Body of pancreas (tissue), 4 donors: ENCODE measurements at regions not wholly inside any gene's neighbourhood (a gene's known extent, or its start where the extent isn't known, plus 50 kb on each side); places are given as distances from the start of the nearest gene placed in this dataset.

Source experiments
- ATAC-seq: fragments of 150-250 bp; one replicate; pipeline ENCODE4 v1.9.1; 2016
- DNase-seq, 4 donors: peaks; one replicate each; pipeline ENCODE4 v3.0.0-alpha.2; 2019
- H3K27ac ChIP-seq, 4 donors: fragments of 200-600 bp; sonication (generic); 1 replicate in 3 of 4; 2 replicates in 1 of 4; pipeline versions ENCODE4 v1.5.1 to v1.6.1; 2016 to 2019; ENCODE audit warnings: mild to moderate bottlenecking in 1 of 4, mixed read lengths in 1 of 4, moderate library complexity in 1 of 4
- H3K27me3 ChIP-seq, 2 donors: fragments of 200-600 bp; sonication (generic); one replicate each; pipeline ENCODE4 v1.6.0; 2016; ENCODE audit warnings: mild to moderate bottlenecking in 1 of 2
- H3K36me3 ChIP-seq, 2 donors: fragments of 200-600 bp; sonication (generic); replicated peaks in 1 of 2; 2 replicates each; pipeline ENCODE4 v1.5.1; 2016; ENCODE audit warnings: low read depth in 2 of 2; ENCODE audit not compliant: insufficient read depth in 1 of 2
- H3K4me1 ChIP-seq: fragments of 200-600 bp; sonication (generic); one replicate; pipeline ENCODE4 v1.6.0; 2016
- H3K4me3 ChIP-seq, 2 donors: fragments of 200-600 bp; sonication (generic); 1 replicate in 1 of 2; 2 replicates in 1 of 2; pipeline ENCODE4 v1.5.1; 2016 to 2019
- H3K9me3 ChIP-seq, 3 donors: fragments of 200-600 bp; sonication (generic); 1 replicate in 2 of 3; 2 replicates in 1 of 3; pipeline ENCODE4 v1.5.1; 2016
- POLR2A ChIP-seq, 3 donors: fragments of 450-650 bp; IDR thresholded peaks; one replicate each; pipeline ENCODE4 v1.6.1; 2016; ENCODE audit warnings: antibody characterized with exemption in 3 of 3, mild to moderate bottlenecking in 2 of 3
- WGBS, 2 donors: methylation state at CpG; one replicate each; pipeline ENCODE4 v1.1.5; 2017; 5-methylcytosine and 5-hydroxymethylcytosine counted together
- intact Hi-C: fragments of 100-400 bp; cut with DNase I; formaldehyde crosslinking; loops from one replicate; pipeline ENCODE4 v1.15.1; 2023
- TF ChIP-seq, protein P1 (sequence below), 7 experiments: fragments of 450-650 bp in 4 of 7; fragments of 200-600 bp in 3 of 7; sonication (generic) in 3 of 7; IDR thresholded peaks; one replicate each; pipeline ENCODE4 v1.5.1; 2016 to 2019; ENCODE audit warnings: antibody characterized with exemption in 7 of 7

DNA sequence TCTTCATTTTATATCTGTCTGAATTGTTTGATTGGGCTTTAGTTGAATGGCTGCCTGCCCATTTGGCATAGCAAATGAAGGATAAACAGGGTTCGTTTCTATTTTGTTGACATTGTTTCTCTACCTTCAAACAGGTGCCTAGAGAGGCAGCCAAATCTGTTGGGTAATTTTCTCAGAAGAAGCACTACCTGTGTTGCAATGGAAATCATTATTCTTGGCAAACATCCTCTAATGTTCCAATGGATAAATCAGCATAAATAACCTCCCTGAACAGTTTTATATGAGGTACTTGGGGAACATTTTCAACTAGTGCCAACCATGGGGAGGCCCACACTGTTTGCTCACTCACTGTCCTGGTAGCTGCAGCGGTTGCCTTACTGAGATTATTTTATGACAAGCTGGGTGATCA is 64.4 kb upstream of the PLPP4 start:
- no peaks in the 10 kb centered on the region for H3K36me3 ChIP-seq
- H3K4me3 ChIP-seq = no peak overlapping the region
- H3K27me3 ChIP-seq = no peaks in the 10 kb centered on the region
- H3K9me3 ChIP-seq = no peaks in the 10 kb centered on the region
- no peak overlapping the region for H3K27ac ChIP-seq
- WGBS, 2 donors = 22 to 38% methylated on average over 2 of the region's 2 CpGs
- intact Hi-C loops = no loop called here
- TF ChIP-seq POLR2A (IDR thresholded peaks at IDR 0.05) = no peak
- TF ChIP-seq, protein P1, sequence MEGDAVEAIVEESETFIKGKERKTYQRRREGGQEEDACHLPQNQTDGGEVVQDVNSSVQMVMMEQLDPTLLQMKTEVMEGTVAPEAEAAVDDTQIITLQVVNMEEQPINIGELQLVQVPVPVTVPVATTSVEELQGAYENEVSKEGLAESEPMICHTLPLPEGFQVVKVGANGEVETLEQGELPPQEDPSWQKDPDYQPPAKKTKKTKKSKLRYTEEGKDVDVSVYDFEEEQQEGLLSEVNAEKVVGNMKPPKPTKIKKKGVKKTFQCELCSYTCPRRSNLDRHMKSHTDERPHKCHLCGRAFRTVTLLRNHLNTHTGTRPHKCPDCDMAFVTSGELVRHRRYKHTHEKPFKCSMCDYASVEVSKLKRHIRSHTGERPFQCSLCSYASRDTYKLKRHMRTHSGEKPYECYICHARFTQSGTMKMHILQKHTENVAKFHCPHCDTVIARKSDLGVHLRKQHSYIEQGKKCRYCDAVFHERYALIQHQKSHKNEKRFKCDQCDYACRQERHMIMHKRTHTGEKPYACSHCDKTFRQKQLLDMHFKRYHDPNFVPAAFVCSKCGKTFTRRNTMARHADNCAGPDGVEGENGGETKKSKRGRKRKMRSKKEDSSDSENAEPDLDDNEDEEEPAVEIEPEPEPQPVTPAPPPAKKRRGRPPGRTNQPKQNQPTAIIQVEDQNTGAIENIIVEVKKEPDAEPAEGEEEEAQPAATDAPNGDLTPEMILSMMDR (IDR thresholded peaks at IDR 0.05) = no peak
- ATAC-seq (no peak), DNase-seq (peak in 1 of 4 donors; percentile 3)
- H3K4me1 ChIP-seq = no peaks in the 10 kb centered on the region

DNA sequence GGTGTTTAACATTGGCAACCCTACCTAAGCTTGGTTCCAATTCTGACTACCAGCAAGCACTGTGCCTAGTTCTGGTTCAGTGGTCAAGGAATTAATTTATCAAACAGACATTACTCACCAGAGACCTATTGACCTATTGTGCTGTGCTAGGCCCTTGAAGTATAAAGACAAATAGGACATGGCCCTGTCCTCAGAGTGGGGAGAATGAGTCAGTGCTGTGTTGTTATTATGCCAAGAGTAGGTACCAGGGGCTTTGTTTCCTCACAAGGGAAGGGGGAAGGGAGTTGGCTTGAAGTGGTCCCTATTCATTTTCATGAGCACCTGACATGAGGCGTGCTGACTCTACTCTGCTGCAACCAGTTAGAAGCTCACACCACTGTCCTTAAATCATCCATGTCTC is 62.6 kb upstream of the PLPP4 start:
- H3K4me1 ChIP-seq = no peaks in the 10 kb centered on the region
- DNase-seq = no peak
- no peak overlapping the region for H3K27ac ChIP-seq
- TF ChIP-seq POLR2A (IDR thresholded peaks at IDR 0.05) = no peak
- TF ChIP-seq, protein P1 (IDR thresholded peaks at IDR 0.05) = no peak
- H3K36me3 ChIP-seq = no peaks in the 10 kb centered on the region
- no peaks in the 10 kb centered on the region for H3K27me3 ChIP-seq
- ATAC-seq = no peak
- no peak overlapping the region for H3K4me3 ChIP-seq
- WGBS, 2 donors = 58 to 100% methylated on average over 1 of the region's 1 CpG
- intact Hi-C loops = no loop called here
- H3K9me3 ChIP-seq = no peaks in the 10 kb centered on the region

DNA sequence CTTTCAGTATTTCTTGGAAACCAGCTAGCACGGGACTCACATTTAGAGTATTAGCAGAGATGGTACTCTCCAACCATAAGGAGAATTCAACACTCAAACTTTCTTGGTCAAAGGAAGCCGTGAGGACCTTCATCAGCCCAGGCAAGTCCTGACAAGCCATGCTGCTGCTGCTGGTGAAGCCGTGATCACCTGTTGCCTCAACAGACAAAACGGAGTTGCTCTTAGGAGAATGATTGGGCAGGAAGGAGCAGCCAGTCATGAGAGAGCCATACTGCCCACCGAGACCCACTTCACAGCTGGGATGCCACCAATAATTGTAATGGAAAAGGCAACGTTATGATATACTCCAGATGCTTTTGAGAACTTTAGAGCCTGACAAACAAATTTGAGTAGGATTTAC is 60.8 kb upstream of the PLPP4 start:
- WGBS, 2 donors = 70 to 74% methylated on average over 5 to 6 of the region's 6 CpGs
- no peak for ATAC-seq
- intact Hi-C loops = no loop called here
- H3K36me3 ChIP-seq = no peaks in the 10 kb centered on the region
- TF ChIP-seq POLR2A (IDR thresholded peaks at IDR 0.05) = no peak
- TF ChIP-seq, protein P1 (IDR thresholded peaks at IDR 0.05) = no peak
- H3K27ac ChIP-seq = no peak overlapping the region
- H3K27me3 ChIP-seq = no peaks in the 10 kb centered on the region
- peaks cover 0 to 5% (median 0%) of the 10 kb centered on the region in 3 donors for H3K9me3 ChIP-seq
- H3K4me1 ChIP-seq = no peaks in the 10 kb centered on the region
- no peak for DNase-seq
- no peak overlapping the region for H3K4me3 ChIP-seq

DNA sequence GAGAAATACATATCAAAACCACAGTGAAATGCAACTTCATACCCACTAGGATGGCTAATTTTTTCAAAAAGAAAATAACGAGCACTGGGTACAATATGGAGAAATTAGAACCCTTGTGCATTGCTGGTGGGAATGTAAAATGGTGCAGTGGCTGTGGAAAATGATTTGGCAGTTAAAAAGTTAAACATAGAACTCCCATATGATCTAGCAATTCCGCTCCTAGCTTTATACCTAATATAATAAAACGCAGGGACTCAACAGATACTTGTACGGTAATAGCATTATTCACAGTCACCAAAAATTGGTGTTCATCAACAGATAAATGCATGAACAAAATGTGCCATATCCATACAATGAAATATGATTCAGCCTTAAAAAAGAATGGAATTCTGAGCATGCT is 58.8 kb upstream of the PLPP4 start:
- WGBS, 2 donors = 61 to 62% methylated on average over 4 of the region's 4 CpGs
- intact Hi-C loops = no loop called here
- Histone ChIP-seq H3K27ac (no peak overlapping the region), H3K27me3 (no peaks in the 10 kb centered on the region), H3K9me3 (peaks cover 0 to 5% (median 0%) of the 10 kb centered on the region in 3 donors), H3K4me3 (no peak overlapping the region), H3K36me3 (no peaks in the 10 kb centered on the region), H3K4me1 (no peaks in the 10 kb centered on the region)
- DNase-seq (no peak), ATAC-seq (no peak)
- TF ChIP-seq POLR2A (IDR thresholded peaks at IDR 0.05) = no peak
- TF ChIP-seq, protein P1 (IDR thresholded peaks at IDR 0.05) = no peak

DNA sequence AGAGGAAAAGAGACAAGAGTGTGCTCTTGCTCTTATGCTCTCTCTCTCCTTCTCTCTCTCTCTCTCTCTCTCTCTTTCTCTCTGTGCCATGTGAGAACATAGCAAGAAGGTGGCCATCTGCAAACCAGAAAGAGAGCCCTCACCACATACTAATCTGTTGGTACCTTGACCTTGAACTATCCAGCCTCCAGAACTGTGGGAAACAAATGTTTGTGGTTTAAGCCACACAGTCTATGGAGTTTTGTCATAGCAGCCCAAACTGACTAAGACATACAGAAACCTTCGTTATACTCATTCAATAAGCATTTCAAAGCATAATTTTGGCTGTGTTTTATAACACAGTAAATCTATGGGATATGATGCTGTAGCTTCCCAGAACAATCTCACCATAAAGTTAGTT is 56.4 kb upstream of the PLPP4 start:
- no peak for ATAC-seq
- TF ChIP-seq, protein P1 (IDR thresholded peaks at IDR 0.05) = no peak
- no peak for TF ChIP-seq POLR2A (IDR thresholded peaks at IDR 0.05)

More for the DNA sequence above, 56.4 kb upstream of the PLPP4 start:
- intact Hi-C loops = no loop called here
- H3K27me3 ChIP-seq = no peaks in the 10 kb centered on the region
- no peak overlapping the region for H3K27ac ChIP-seq
- H3K9me3 ChIP-seq = peaks cover 0 to 5% (median 0%) of the 10 kb centered on the region in 3 donors
- no peak for DNase-seq
- no peaks in the 10 kb centered on the region for H3K36me3 ChIP-seq
- H3K4me1 ChIP-seq = no peaks in the 10 kb centered on the region
- 45 to 56% methylated on average over 1 of the region's 1 CpG for WGBS, 2 donors
- no peak overlapping the region for H3K4me3 ChIP-seq
